H9 (cell line): ENCODE measurements at regions not wholly inside any gene's neighbourhood (a gene's known extent, or its start where the extent isn't known, plus 50 kb on each side); places are given as distances from the start of the nearest gene placed in this dataset.

Experiments used
- DNase-seq: peaks from one replicate; pipeline ENCODE4 v3.0.0-alpha.2; 2017
- H2AFZ ChIP-seq: one replicate; pipeline ENCODE4 v1.6.1; 2013; ENCODE audit warnings: mild to moderate bottlenecking, low read length, control low read depth, moderate library complexity
- H2AK5ac ChIP-seq: 2 replicates; pipeline ENCODE4 v1.6.1; 2013; ENCODE audit warnings: low read length, control low read depth, mixed read lengths; ENCODE audit not compliant: insufficient read length
- H2BK120ac ChIP-seq: one replicate; pipeline ENCODE4 v1.6.1; 2013; ENCODE audit warnings: low read depth, mild to moderate bottlenecking, low read length, control low read depth, inconsistent platforms; ENCODE audit not compliant: poor library complexity, severe bottlenecking
- H2BK12ac ChIP-seq: 2 replicates; pipeline ENCODE4 v1.6.1; 2013; ENCODE audit warnings: low read length, control low read depth, mixed read lengths, low read depth; ENCODE audit not compliant: insufficient read length
- H2BK15ac ChIP-seq: 2 replicates; pipeline ENCODE4 v1.6.1; 2013; ENCODE audit warnings: low read depth, low read length, control low read depth
- H2BK20ac ChIP-seq: one replicate; pipeline ENCODE4 v1.6.1; 2013; ENCODE audit warnings: low read depth, mild to moderate bottlenecking, low read length, control low read depth, inconsistent platforms; ENCODE audit not compliant: poor library complexity, severe bottlenecking
- H2BK5ac ChIP-seq: 2 replicates; pipeline ENCODE4 v1.6.1; 2013; ENCODE audit warnings: low read length, control low read depth, mixed read lengths; ENCODE audit not compliant: insufficient read length
- H3K14ac ChIP-seq: 2 replicates; pipeline ENCODE4 v1.6.1; 2013; ENCODE audit warnings: low read length, control low read depth; ENCODE audit not compliant: insufficient read depth
- H3K18ac ChIP-seq: 2 replicates; pipeline ENCODE4 v1.6.1; 2013; ENCODE audit warnings: low read depth, mild to moderate bottlenecking, mixed read lengths, low read length, control low read depth; ENCODE audit not compliant: insufficient read length
- H3K23ac ChIP-seq: 2 replicates; pipeline ENCODE4 v1.6.1; 2013; ENCODE audit warnings: low read length, control low read depth, mixed read lengths, low read depth; ENCODE audit not compliant: insufficient read length
- H3K23me2 ChIP-seq: 2 replicates; pipeline ENCODE4 v1.6.1; 2013; ENCODE audit warnings: low read depth, mild to moderate bottlenecking, mixed read lengths, low read length, control low read depth; ENCODE audit not compliant: insufficient read length, poor library complexity, severe bottlenecking
- H3K27ac ChIP-seq: 2 replicates; pipeline ENCODE4 v1.5.1; 2013; ENCODE audit warnings: low read length, control low read depth, mixed read lengths, low read depth; ENCODE audit not compliant: insufficient read length
- H3K27me3 ChIP-seq: 2 replicates; pipeline ENCODE4 v1.6.1; 2013; ENCODE audit warnings: low read length, control low read depth, inconsistent platforms; ENCODE audit not compliant: insufficient read depth
- H3K4ac ChIP-seq: 2 replicates; pipeline ENCODE4 v1.6.1; 2013; ENCODE audit warnings: low read depth, mild to moderate bottlenecking, control low read depth, inconsistent platforms, low read length, moderate library complexity
- H3K4me1 ChIP-seq: 2 replicates; pipeline ENCODE4 v1.6.1; 2013; ENCODE audit warnings: low read length, control low read depth, inconsistent platforms; ENCODE audit not compliant: insufficient read depth
- H3K4me2 ChIP-seq: 2 replicates; pipeline ENCODE4 v1.6.1; 2013; ENCODE audit warnings: low read length, control low read depth, mixed read lengths; ENCODE audit not compliant: insufficient read length, insufficient read depth
- H3K56ac ChIP-seq: 2 replicates; pipeline ENCODE4 v1.6.1; 2013; ENCODE audit warnings: low read depth, mild to moderate bottlenecking, mixed read lengths, low read length, control low read depth; ENCODE audit not compliant: insufficient read length
- H3K79me1 ChIP-seq: 2 replicates; pipeline ENCODE4 v1.6.1; 2013; ENCODE audit warnings: low read depth, mild to moderate bottlenecking, moderate library complexity, low read length, control low read depth, inconsistent platforms; ENCODE audit not compliant: insufficient read depth, poor library complexity, severe bottlenecking
- H3K79me2 ChIP-seq: 2 replicates; pipeline ENCODE4 v1.6.1; 2013; ENCODE audit warnings: low read length, control low read depth, inconsistent platforms; ENCODE audit not compliant: insufficient read depth
- H3K9ac ChIP-seq: 2 replicates; pipeline ENCODE4 v1.6.1; 2013; ENCODE audit warnings: low read length, control low read depth, mixed read lengths; ENCODE audit not compliant: insufficient read length; ENCODE audit errors: extremely low read depth
- H3K9me3 ChIP-seq: one replicate; pipeline ENCODE4 v1.6.1; 2013; ENCODE audit warnings: low read depth, low read length, inconsistent platforms; ENCODE audit not compliant: control insufficient read depth
- H3T11ph ChIP-seq: one replicate; pipeline ENCODE4 v1.6.1; 2013; ENCODE audit warnings: mild to moderate bottlenecking, low read length, control low read depth, inconsistent platforms
- H4K20me1 ChIP-seq: one replicate; pipeline ENCODE4 v1.6.1; 2013; ENCODE audit not compliant: control insufficient read depth, insufficient read length, insufficient read depth
- H4K5ac ChIP-seq: 2 replicates; pipeline ENCODE4 v1.6.1; 2013; ENCODE audit warnings: low read depth, mild to moderate bottlenecking, mixed read lengths, low read length, control low read depth; ENCODE audit not compliant: insufficient read length
- H4K8ac ChIP-seq: replicated peaks from 2 replicates; pipeline ENCODE4 v1.6.1; 2013; ENCODE audit warnings: low read length, control low read depth, mixed read lengths, low read depth; ENCODE audit not compliant: insufficient read length
- H4K91ac ChIP-seq: 2 replicates; pipeline ENCODE4 v1.6.1; 2013; ENCODE audit warnings: low read depth, mild to moderate bottlenecking, moderate library complexity, mixed read lengths, low read length, control low read depth; ENCODE audit not compliant: insufficient read length
- H3K27ac Mint-ChIP-seq, 3 experiments: 2 replicates in 2 of 3; 3 replicates in 1 of 3; pipeline ENCODE4 v1.8.0; 2020 to 2021; ENCODE audit warnings: mixed read lengths in 3 of 3, mild to moderate bottlenecking in 1 of 3, moderate library complexity in 1 of 3
- H3K27me3 Mint-ChIP-seq: 2 replicates; pipeline ENCODE4 v1.8.0; 2021; ENCODE audit warnings: low read depth, mild to moderate bottlenecking, moderate library complexity, mixed read lengths
- H3K36me3 Mint-ChIP-seq, 3 experiments: 2 replicates in 2 of 3; 3 replicates in 1 of 3; pipeline ENCODE4 v1.8.0; 2020 to 2021; ENCODE audit warnings: low read depth in 3 of 3, mixed read lengths in 3 of 3; ENCODE audit not compliant: insufficient read depth in 1 of 3
- H3K4me1 Mint-ChIP-seq, 2 experiments: 2 replicates each; pipeline ENCODE4 v1.8.0; 2020; ENCODE audit warnings: mixed read lengths in 2 of 2
- H3K4me3 Mint-ChIP-seq, 2 experiments: 2 replicates in 1 of 2; 3 replicates in 1 of 2; pipeline ENCODE4 v1.8.0; 2020 to 2021; ENCODE audit warnings: mild to moderate bottlenecking in 2 of 2, mixed read lengths in 2 of 2, moderate library complexity in 1 of 2
- H3K9me3 Mint-ChIP-seq, 2 experiments: 2 replicates in 1 of 2; 3 replicates in 1 of 2; pipeline ENCODE4 v1.8.0; 2020; ENCODE audit warnings: mild to moderate bottlenecking in 2 of 2, mixed read lengths in 2 of 2, moderate library complexity in 1 of 2
- TF ChIP-seq, protein P1 (sequence below): fragments of 200-600 bp; sonication (generic); conservative IDR thresholded peaks from 3 replicates; pipeline ENCODE4 v1.8.0; 2021; ENCODE audit warnings: antibody characterized with exemption, mild to moderate bottlenecking

DNA sequence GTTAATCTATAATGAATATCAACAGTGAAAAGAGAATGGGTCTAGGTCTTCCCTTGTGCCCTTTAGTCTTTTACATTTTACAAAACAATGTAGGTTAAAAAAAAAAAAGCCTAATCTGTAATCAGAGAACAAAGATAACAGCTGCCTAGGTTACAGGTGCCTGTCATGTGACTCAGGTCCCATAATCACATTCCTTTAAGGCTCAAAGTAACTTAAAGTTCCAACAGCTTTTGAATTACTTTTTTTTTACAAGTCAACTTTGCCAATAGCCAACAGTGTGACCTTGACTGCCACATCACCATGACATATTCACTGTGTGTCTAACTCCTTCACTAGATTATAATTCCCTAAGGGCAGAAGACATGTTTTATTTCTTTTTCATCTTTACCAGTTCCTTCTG lies 237.0 kb upstream of the API5 start:
- Histone ChIP-seq H3K56ac (no peak overlapping the region), H3K4ac (no peak overlapping the region), H3K9me3 (no peaks in the 10 kb centered on the region), H3K23me2 (no peaks in the 10 kb centered on the region), H2BK20ac (no peak overlapping the region), H4K91ac (no peak overlapping the region), H3K9ac (no peak overlapping the region), H2BK5ac (no peak overlapping the region), H2AK5ac (no peak overlapping the region), H3K4me2 (no peak overlapping the region), H3K27ac (no peak overlapping the region), H3K14ac (no peak overlapping the region), H3K18ac (no peak overlapping the region), H4K20me1 (no peaks in the 10 kb centered on the region), H3K27me3 (no peaks in the 10 kb centered on the region; the same call in 1 of the 2 replicates), H2AFZ (no peak overlapping the region), H3K23ac (no peak overlapping the region), H3K4me1 (peaks cover 2% of the 10 kb centered on the region; the same call in 1 of the 2 replicates), H2BK15ac (no peak overlapping the region), H3T11ph (no peak overlapping the region), H2BK120ac (no peak overlapping the region), H4K8ac (no peak overlapping the region), H3K79me2 (no peaks in the 10 kb centered on the region), H4K5ac (no peak overlapping the region), H3K79me1 (no peaks in the 10 kb centered on the region), H2BK12ac (no peak overlapping the region)
- H3K4me1 Mint-ChIP-seq: peaks cover 43 to 55% of the 10 kb centered on the region in 2 experiments
- peaks cover 15 to 18% of the 10 kb centered on the region in 2 experiments for H3K9me3 Mint-ChIP-seq
- no peak for DNase-seq
- peaks cover 1 to 19% (median 13%) of the 10 kb centered on the region in 3 experiments for H3K36me3 Mint-ChIP-seq
- H3K27me3 Mint-ChIP-seq: no peaks in the 10 kb centered on the region
- no peak overlapping the region for H3K27ac Mint-ChIP-seq
- TF ChIP-seq, protein P1, sequence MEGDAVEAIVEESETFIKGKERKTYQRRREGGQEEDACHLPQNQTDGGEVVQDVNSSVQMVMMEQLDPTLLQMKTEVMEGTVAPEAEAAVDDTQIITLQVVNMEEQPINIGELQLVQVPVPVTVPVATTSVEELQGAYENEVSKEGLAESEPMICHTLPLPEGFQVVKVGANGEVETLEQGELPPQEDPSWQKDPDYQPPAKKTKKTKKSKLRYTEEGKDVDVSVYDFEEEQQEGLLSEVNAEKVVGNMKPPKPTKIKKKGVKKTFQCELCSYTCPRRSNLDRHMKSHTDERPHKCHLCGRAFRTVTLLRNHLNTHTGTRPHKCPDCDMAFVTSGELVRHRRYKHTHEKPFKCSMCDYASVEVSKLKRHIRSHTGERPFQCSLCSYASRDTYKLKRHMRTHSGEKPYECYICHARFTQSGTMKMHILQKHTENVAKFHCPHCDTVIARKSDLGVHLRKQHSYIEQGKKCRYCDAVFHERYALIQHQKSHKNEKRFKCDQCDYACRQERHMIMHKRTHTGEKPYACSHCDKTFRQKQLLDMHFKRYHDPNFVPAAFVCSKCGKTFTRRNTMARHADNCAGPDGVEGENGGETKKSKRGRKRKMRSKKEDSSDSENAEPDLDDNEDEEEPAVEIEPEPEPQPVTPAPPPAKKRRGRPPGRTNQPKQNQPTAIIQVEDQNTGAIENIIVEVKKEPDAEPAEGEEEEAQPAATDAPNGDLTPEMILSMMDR: no peak
- no peak overlapping the region for H3K4me3 Mint-ChIP-seq
